AG04449 (cell line): ENCODE measurements at regions not wholly inside any gene's neighbourhood (a gene's known extent, or its start where the extent isn't known, plus 50 kb on each side); places are given as distances from the start of the nearest gene placed in this dataset.
"Not testable (repeated sequence)": the region's sequence is repeated elsewhere in the genome, so short reads cannot be mapped to it uniquely, and the experiment has no call there.

ENCODE experiments used
- CTCF ChIA-PET: fragments of 350-600 bp; formaldehyde crosslinking; extraction: SDS; loops from one replicate; lab custom pipeline; 2021; ENCODE audit warnings: antibody characterized with exemption; lab: Yijun Ruan, JAX
- POLR2A ChIA-PET: fragments of 400-600, 350-600 bp; formaldehyde crosslinking; extraction: SDS; loops from one replicate; lab custom pipeline; 2020; ENCODE audit warnings: antibody characterized with exemption, inconsistent platforms; lab: Yijun Ruan, JAX
- DNase-seq: peaks from one replicate; pipeline ENCODE4 v3.0.0-alpha.2; 2010; ENCODE audit warnings: low read depth, low spot score
- H3K4me3 ChIP-seq: 2 replicates; pipeline ENCODE4 v1.5.1; 2011; ENCODE audit warnings: low read depth, mild to moderate bottlenecking, control low read depth, low read length
- TF ChIP-seq, protein P1 (sequence below): IDR thresholded peaks from one replicate; pipeline ENCODE4 v1.5.1; 2011; ENCODE audit warnings: mild to moderate bottlenecking, moderate library complexity, low read length, control low read depth, inconsistent platforms; ENCODE audit not compliant: insufficient read depth; ENCODE audit errors: missing control alignments

DNA sequence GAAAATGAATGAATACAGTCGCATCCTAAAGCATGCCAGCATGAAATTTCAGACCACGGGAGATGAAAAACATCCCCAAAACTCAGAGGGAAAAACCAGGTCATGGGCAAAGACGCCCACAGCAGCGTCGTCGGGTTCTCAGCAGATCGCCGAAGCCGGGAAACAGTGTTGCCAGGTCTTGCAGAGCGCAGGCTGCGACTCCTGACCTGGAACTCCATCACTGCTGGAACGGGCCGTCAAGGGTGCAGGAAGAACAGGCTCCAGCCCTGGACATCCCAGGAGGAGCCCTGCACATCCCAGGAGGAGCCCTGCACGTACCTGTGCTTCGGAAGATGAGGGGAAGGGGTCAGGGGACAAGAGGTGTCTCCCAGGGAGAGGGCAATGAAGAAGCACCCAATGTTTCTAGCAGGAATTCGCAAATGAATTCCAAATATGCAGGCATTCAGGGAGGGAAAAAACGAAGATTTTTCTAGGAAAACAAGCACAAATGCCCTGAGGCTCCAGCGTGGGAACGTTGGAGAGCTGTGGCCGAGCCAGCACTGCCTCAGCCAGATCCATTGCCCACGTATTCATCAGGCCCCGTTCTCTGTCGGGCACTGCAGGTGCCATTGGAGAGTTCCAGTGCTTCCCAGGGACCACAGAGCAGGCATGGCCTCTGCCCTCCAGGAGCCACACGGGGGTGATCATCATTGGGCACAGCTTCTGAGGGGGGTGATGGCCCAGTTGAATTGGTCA is 1110.4 kb downstream of the BRD1 start:
- DNase-seq = no peak
- ChIA-PET CTCF (no interaction called here), POLR2A (interaction anchor here (0.7 kb wide), 1 partner anchor 12 kb away, joined by 4 read pairs; no protein-coding TSS in a partner anchor)
- TF ChIP-seq, protein P1, sequence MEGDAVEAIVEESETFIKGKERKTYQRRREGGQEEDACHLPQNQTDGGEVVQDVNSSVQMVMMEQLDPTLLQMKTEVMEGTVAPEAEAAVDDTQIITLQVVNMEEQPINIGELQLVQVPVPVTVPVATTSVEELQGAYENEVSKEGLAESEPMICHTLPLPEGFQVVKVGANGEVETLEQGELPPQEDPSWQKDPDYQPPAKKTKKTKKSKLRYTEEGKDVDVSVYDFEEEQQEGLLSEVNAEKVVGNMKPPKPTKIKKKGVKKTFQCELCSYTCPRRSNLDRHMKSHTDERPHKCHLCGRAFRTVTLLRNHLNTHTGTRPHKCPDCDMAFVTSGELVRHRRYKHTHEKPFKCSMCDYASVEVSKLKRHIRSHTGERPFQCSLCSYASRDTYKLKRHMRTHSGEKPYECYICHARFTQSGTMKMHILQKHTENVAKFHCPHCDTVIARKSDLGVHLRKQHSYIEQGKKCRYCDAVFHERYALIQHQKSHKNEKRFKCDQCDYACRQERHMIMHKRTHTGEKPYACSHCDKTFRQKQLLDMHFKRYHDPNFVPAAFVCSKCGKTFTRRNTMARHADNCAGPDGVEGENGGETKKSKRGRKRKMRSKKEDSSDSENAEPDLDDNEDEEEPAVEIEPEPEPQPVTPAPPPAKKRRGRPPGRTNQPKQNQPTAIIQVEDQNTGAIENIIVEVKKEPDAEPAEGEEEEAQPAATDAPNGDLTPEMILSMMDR = no peak
- no peak overlapping the region for H3K4me3 ChIP-seq

DNA sequence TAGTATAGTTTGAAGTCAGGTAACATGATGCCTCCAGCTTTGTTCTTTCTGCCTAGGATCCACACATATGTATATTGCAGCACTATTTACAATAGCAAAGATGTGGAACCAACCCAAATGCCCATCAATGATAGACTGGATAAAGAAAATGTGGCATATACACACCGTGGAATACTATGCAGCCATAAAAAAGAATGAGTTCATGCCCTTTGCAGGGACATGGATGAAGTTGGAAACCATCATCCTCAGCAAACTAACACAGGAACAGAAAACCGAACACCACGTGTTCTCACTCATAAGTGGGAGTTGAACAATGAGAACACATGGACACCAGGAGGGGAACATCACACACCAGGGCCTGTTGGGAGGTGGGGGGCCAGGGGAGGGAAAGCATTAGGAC is 1111.5 kb downstream of the BRD1 start:
- H3K4me3 ChIP-seq, CTCF ChIA-PET, POLR2A ChIA-PET, DNase-seq: not testable (repeated sequence)

DNA sequence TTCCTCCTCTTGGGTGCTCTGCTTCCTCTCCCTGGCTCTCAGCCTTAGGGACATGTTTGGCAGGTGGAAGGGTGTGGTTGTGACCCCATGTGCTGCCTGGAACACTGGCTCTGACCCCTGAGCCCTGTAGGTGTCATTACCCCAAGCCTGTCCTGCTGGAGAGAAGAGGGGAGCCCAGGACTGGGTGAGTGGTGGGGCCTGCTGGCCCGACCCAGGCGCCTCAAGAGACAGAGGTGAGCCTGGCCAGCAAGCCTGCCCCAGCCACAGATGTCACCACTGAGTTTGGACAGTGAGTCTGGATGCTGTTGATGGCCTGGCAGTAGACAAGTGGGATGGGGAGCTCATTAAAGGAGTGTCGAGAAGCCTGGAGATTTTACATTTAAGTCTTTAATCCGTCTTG is 1112.2 kb downstream of the BRD1 start:
- ChIA-PET POLR2A (no interaction called here), CTCF (no interaction called here)
- TF ChIP-seq, protein P1 = no peak
- no peak overlapping the region for H3K4me3 ChIP-seq
- no peak for DNase-seq

DNA sequence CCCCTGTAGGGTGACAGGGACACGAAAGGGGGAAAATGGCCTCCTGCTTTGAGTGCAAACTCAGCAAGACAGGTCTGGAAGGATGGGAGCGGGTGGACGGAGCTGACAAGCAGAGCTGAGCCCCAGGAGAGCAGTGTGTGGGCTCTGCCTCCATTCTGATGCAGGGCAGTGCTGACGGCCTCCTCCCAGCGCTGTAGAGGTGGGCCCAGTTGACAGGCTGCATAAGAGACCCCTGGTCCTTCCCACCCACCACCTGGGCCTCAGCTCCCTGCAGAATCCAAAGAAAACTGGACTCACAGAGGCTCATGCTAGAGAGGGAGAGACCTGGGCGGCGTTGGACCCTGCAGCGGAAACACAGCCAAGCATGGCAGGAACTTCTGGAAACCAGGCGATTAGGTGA is 1113.4 kb downstream of the BRD1 start:
- DNase-seq = no peak
- TF ChIP-seq, protein P1 = no peak
- ChIA-PET CTCF (no interaction called here), POLR2A (no interaction called here)
- no peak overlapping the region for H3K4me3 ChIP-seq

DNA sequence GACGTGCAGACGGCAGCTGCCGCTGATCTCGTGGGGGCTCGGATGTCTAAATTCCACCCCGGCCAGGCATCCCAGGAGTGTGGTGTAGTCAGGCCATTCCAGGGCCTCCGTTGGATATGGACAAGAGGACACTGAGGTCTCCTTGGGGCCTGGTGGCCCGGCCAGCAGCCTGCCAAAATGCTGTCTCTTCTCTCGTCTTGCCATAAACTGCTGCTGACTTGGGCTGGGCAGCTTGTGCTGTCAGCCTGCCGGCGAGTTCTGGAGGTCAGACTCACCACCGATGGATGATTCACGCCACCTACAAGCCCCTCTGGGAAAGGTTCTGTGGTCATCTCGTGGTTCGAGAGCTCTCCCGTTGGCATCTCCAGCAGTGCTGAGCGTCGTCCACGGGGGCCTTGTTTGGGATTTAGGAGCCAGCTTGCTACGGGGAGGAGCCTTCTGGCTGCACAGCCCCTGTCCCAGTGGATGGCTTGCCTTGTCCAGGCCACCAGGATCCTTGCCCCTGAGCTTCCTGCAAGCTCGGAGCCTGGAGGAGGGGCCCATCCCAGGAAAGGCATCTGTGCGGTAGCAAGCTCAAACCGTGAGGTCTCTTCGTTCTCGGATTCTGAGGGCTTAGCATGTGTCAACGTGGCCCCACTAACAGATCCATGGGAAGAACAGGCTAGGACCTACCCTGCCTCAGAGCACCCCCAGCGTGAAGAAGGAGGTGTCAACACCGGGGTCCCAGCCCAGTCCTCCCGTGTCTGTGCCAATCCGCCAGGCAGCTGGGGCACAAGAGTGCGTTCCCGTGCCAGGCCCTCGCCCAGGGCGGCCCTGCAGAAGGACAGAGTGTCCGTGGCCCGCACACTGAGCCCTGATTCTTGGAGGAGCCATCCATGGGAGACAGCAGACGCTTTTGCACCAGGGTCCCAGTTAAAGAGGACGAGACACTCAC is 1114.1 kb downstream of the BRD1 start:
- ChIA-PET CTCF (no interaction called here), POLR2A (interaction anchor here (0.7 kb wide), 1 partner anchor 568 kb away, joined by 3 read pairs; no protein-coding TSS in a partner anchor)
- no peak for DNase-seq
- TF ChIP-seq, protein P1 = no peak
- no peak overlapping the region for H3K4me3 ChIP-seq

DNA sequence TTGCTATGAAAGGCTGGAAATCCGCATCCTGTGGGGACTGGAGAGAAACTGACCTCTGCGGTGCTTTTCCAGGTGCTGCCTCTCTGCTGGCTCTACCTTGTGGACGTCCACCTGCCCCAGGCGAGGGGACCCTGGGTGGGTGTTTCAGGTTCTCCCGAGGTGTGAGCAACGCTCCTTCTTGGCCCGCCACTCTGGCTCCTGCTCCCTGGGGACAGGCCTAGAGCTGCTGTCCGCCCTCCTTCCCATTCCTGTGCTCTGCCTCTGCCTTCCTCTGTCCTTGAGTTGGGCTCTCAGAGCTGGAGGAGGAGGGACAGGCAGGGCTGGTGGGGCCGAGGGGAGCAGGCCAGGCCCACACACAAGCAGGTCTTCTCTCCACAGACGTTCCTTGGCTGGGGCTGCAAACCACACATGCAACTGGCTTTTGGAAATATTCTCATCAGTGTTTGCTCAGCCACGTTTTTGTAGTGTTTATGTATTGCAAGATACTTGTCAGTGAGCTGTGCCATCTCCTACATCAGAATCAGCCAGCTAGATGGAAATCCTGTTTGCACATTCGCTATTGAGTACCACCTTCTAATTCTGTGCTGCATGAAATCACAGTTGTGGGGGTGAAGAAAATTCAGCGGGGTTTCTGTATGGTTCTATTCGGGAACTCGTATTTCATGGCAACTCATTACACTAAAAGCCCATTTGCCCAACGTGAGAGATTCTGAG is 1115.0 kb downstream of the BRD1 start:
- TF ChIP-seq, protein P1 = no peak
- ChIA-PET POLR2A (interaction anchor here (0.7 kb wide), 1 partner anchor 569 kb away, joined by 3 read pairs; no protein-coding TSS in a partner anchor), CTCF (no interaction called here)
- DNase-seq = no peak
- H3K4me3 ChIP-seq = no peak overlapping the region
